Fibroblast of skin of back (primary cell): ENCODE measurements at regions not wholly inside any gene's neighbourhood (a gene's known extent, or its start where the extent isn't known, plus 50 kb on each side); places are given as distances from the start of the nearest gene placed in this dataset.

Experiments used
- DNase-seq: peaks from one replicate; pipeline ENCODE4 v3.0.0-alpha.2; 2013

DNA sequence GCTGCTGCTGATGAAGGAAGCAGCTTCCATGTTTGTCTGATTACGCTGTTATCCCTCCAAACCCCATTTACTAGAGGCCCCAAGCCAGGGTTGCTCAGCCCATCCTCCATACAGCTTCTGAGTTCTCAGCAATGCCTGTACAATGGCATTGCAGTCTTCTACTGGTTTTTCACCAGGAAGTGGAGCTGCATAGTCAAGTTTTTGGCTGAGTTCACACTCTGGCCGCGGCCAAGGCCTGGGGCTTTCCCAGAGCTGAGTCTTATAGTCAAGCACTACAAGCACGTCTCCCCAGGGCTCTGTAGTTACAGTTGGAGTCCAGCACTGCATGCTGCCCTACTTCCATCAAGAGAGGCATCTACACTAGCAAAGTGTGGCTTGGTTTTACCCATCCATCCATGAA is 182.5 kb downstream of the POU4F1 start:
- DNase-seq: no peak

DNA sequence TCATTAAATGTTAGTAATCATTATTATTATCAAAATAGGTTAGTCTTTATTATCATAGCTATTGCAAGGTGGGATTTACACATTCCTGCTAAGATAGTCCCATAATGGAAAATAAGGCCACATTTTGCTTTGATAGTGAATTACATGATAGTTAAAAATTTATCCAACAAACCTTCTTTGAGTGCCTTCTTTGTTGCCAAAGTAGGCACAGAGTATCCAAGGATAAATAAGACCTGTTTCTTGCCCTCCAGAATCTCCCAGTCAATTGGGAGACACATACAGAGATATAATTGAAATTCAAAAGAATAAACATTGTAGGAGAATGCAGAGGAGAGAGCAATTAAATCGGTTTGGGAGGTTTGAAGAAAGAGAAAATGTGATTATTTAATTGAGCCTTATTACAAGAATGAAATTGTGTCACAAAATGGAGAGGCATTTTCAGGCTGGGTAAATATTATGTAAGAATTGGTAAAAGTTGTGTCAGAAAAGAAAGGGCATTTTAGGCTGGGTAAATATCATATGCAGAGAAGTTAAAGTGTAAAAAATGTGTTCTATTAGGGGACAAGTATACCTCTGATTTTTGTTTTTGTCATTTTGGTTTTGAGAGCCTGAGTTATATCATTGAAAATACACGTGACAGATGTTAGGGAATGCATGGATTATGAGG is 189.3 kb downstream of the POU4F1 start:
- no peak for DNase-seq

DNA sequence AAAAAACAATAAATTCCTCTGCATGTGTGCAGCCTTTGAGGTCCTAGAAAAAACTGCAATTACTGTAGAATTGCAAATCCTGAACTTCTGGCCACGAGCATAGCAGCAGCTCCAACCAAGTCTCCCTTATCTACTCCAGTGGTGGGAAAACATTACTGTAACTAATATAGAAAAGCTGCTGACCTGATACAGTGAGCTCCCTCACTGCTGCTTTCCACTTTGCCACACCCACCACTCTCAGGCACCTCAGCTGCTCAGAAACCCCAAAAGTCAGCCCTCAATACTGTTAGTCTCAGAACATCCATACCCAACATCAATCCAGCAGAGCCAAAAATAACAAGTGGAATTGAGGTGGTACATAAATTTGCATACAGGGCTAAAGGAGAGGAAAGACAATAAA is 192.5 kb downstream of the POU4F1 start:
- DNase-seq: no peak

DNA sequence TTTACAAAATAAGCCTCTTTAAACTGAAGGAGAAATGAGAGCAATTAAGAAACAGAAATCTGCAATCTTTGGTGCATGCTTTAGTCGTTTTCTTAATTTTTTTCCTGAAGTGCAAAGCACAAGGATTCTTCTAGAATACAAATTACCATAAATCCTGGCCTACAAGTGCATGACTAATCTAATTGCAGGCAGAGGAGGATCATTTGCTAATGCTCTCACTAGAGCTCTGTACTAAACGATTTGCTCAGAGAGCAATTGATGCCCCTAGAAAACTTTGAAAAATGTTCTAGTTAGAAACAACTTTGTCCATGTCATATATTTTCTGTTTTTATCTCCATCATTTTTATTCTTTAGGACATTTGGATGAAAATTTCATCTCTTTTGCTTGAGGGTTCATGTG is 193.2 kb downstream of the POU4F1 start:
- no peak for DNase-seq

DNA sequence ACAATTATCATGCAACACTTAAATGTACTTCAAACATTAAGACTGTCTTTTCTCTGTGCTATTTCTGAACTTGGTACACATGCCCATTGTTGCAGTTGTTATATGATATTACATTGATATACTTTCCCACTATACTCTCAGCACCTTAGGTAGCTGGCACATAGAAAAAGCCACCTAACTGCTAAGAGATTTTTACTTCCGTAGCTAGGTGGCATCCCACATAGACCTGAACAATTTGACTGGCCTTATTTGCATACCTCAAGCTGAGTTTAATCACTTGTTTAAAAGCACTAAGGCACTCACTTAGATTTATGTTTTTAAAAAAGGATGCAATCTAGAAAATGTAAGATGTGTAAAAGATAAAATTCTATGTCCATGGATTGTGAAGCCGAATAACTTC is 194.2 kb downstream of the POU4F1 start:
- DNase-seq: no peak

DNA sequence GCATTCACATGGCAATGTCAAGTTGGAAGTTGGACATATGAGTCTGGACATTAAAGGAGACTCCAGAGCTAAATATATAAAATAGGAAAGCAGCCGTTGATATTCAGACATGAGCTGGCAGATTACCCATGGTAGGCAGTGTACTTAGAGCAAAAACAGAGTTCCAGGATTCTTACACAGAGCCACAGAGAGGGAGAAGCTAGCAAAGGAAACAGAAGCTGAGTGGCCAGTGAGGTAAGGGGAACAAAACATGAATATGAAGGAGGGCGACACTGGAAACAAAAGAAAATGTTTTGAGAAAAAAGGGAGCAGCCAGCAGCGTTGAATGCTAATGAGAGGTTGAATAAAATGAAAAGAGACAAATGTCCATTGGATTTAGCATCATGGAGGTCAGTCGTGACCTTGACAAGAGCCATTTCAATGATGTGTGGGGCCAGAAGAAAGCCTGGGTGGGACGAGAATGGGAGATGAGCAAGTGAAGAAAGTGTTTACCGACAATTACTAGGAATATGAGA is 198.4 kb downstream of the POU4F1 start:
- no peak for DNase-seq

DNA sequence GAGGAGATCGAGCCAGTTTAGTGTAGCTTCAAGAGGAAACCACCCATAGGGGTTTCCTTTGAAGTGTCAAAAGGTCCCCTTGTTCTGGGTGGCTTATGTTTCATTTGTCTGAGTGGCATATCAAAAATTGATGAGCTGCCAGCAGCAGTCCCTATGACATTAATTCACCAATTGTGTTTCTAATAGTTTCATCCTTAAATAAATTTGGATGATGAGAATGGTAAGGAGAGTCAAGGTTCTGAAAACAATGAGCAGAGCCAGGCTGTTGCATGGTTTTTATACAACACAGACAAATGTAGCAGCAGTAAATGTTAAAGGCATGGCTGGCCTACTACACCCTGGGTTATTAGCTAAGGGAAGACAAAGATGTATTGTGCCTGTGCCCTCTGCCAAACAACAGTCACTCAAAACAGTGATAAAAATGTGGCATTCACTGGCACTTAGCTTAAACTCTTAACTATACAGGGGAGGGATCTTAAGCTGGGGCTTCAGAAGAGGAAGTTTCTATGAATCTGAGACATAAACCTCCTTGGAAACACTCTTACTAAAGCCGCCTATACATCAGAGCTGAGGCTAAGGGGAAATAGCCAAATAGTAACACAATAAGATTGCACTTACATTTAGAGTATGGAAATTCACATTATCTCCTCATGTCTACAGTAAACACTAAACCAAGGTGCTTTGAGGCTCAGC is 200.5 kb downstream of the POU4F1 start:
- DNase-seq: no peak

DNA sequence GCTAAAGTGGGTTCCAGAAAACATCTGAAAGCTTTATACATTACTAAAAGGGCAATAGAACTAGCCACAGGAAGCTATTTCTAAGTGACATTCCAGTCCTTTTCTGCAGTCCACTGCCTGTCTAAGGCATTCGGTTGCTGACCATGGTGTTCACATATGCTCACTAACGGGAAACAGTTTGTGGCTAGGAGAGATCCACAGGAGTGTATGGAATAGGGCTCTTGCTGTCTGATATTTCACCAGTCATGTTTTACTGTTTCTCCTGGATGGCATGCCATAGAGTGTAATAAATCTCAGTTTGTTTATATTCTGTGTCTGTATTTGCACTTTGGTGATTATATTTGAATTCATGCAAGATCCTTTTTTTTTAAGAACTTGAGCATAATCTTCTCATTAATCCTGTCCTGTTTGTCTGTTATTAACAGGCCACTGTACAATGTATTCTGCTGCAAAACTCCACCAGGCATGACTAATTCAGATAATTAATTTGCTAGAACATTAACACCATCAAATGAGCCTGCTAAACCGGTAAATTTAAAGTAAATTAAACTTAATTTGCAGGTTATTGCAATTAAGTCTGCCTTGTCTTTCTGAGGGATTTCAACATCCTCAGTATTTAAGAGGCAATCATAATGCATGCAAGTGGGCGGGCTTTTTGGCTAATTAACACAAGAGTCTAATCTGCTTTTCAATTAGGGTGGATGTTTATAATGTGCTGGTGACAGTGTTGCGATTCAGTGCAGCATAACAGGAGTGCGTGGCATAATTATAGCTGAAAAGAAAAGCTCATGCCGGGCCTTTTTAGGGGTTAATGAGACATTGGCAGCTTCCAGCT is 201.3 kb downstream of the POU4F1 start:
- DNase-seq: no peak

DNA sequence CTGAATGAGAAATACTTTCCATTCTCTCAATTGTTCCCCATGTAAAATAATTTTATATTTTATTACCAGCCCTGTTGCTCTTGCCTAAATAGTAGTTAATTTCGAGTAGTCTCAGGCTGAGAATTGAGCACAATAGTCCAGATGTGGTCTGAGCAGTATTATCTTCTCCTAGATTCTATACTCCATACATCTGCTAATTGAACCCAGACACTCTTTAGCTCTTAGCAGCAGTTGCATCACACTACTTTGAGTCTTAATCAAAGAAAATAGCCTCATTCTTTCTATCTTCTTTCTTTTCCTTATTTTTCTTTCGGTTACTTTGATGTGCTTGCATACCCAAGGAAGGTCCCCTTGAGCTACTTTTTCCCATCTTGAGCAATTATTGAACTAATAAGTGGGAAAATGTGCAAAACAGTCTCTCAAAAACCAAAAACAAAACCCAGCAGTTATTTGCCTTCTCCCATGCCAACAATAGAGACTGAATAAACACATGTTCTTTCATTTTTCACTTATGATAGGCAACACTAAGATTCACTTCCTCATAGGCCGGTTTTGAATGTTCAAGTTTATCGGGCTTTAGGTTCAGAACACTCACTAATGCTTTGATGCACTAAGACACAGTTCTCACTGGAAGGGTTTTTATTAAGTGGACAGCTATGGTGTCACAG is 204.5 kb downstream of the POU4F1 start:
- no peak for DNase-seq

DNA sequence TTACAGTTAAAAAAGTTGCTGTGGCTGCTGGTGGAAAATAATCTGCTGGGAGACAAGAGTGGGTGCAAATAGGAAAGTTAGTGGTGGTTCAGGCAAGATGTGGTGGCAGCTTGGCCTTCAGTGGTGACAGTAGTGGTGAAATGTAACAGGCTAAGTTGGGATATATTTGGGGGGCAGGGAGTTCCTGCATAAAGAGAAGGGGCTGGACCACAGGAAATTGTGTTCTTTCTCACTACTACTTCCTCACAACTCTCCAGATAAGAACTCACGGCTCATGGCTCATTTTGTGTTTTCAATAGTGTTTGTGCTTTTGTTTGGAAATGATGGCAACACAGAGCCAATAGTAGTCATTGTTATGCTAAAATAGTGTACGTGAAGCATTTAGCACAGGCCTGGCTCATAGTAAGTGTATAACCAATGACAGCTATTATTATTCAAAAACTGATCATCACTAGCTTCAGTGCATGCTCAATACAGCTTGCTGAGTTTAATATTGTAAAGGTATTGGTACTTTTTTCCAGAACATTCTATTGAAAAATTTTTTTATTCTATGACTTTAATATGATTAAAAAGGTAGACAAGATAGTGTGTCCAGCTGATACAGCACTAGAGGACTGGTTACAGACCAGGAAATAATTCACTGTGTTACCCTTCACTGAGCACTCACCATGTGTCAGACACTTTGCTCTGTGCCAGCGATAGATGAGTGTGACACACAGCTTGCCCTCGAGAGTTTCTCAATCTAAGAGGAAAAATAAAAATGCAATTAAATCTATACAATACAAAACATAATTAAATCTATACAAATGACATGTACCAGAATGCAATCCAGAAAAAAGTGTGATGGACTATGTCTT is 209.8 kb downstream of the POU4F1 start:
- no peak for DNase-seq

DNA sequence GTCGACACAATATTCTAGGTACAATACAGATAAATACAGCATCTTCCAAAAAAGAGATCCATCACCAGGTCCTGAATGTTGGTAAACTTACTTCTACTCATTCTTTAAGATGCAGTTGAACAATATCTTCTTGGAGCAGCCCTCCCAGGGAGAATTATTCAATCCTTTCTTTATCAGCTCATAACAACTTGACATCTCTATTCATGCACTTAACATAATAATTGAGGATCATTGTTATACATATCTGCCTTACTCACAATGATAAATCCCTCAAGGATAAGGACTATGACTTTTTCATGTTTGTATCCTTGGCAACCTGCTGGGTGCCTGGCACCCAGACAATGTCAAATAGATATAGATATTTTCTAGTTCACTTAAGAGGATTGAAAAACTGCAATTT is 219.5 kb downstream of the POU4F1 start:
- no peak for DNase-seq

DNA sequence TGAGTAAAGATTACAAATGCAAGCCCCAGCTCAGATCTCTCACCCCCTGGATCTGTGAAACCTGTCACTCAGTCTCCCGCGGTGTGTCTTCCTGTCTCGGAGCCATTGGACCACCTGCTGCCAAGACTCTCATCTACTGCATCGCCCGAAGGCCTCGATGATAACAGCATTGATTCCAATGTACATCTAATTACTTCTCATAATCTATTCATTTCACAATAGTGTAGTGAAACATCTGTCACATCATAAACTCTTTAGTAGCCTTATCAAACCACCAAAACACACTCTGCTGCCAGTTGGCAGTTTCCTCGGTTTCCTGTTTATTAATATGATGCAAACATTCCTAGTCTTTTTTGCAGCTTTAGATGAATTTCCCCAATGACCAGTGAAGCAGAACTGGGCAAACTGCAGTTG is 220.3 kb downstream of the POU4F1 start:
- no peak for DNase-seq

DNA sequence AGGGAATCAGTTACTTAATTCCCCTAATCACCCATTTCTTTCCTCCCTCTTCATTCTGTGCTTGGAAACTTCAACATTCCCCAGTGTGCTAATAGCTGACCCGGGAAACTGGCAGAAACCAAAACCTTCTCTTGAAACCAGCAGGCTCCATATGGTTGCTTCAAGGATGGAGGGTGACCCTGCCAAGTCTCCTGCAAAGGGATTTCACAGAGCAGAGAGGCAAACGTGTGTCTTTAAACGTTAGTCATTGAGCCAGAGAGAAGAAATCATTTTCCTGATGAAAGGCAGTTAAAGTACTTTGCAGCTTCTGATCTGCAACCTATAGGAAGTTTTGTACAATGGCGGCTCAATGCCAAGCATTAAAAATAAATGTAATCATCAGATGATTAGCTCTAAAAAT is 220.9 kb downstream of the POU4F1 start:
- no peak for DNase-seq

DNA sequence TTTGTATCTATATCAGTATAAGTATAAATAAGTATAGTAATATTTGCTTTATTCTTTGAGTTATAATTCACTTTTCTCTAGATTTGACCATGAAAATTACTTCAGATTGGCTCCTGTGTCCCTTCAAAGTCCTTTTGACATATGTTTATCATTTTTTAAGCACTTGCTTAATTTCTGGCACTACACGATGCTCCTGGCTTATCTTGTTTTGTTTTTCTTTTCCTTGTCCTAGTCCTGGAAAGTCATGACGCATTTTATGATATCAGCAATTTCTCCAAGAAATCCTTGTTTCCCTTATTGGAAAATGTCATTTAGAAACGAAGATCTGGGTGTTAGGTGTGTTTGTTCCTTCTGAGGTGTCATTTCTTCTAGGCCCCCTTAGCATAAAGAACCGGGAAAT is 226.5 kb downstream of the POU4F1 start:
- no peak for DNase-seq

DNA sequence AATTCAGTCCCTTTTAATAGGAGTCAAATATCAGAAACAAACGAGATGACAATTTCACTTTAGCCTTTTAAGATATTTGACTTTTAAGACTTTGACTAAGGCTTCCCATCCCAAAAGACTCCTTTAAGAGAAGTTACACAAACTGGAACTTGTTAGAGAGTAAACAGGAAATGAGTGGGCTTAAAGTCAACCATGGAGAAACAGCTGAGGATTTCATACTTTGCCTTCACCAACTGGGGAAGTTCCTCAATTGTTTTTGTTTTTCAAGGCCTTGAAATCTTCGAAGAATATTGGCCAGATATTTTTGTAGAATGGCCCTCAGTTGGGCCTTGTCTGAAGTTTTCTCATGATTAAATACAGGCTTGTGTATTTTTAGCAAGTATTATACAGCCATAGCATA is 227.3 kb downstream of the POU4F1 start:
- no peak for DNase-seq

DNA sequence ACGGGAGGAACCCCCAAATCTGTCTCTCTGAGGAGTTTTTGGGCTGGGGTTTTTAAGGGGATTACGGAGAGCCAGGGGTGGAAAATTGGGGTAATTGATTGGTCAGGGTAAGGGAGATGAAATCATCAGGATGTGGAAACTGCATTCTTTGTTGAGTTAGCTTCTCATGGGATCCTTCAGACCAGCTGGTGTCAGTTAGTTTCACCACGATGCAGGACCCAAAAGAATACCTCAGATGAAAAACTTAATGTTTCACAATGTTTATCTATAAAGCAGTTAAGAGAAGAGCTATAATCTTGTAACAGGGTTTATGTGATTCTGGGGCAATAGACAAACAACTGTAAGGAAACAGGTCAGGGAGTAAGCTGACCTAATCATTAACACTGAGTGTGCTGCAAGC is 230.8 kb downstream of the POU4F1 start:
- DNase-seq: no peak

DNA sequence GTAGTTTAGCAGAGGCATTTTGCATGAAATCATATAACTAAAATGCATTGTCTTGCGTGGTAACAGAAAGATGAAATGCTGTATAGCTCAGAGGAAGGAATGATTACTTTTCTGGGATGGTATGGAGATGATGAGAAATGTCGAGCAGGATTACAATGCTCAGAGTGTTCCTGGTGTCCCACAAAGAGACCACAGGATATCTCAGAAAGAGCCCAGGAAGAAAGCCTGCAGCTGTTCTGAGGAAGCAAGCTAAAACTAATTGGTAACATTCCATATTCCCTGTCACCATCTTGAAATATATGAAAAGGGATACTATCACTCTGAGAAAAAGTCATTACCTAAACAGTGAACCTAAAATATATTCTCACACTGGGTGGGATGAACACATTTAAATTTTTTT is 233.1 kb downstream of the POU4F1 start:
- DNase-seq: no peak

DNA sequence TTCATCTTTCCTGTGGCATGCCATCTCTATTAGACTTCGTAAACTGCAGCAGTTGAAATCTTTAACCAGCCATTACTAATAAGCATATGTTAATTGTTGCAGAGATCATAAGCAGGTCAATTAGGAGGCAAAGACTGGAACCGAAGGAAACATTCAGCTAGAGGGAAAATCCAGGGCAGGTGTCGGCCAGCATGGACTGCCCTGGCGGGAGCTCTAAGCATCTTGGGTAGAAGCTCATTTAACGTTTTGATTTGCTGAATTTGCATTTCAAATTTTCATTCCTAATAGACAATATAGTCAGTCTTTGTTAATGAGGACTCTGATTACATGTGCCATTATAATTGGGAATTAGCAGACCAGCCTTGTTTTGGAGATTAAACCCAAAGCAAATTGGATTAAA is 238.6 kb downstream of the POU4F1 start:
- no peak for DNase-seq

DNA sequence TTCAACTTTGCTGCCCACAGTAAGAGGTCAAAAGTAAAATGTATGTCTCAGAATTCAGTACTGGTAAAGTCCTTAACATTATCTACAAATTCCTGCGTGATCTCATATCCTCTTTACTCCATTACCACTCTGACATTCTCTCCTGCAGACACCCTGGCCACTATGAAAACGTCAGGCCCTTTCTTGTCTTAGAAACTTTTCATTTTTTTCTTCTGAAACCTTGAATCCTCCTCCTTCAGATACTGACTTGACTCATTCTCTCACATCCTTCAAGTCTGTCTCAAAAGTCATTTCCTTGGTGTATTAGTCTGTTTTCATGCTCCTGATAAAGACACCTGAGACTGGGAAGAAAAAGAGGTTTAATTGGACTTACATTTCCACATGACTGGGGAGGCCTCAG is 262.3 kb downstream of the POU4F1 start:
- DNase-seq: no peak

DNA sequence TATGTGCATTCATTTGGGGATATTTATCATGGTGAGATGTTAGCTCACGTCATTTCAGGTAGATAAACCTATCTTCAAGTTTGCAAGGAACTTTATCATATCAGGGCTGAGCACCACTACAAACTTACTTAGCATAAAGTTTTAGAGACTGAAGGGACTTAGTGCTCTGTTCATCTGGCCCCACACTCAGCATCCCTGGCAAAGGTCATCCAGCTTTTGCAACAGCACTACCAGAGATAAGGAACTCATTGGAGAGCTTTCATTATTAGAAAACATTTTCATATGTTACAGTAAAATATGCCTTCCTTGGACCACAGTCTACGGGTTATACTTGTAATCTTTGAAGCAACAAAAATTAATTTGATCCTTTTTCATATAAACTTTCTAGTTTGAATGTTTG is 263.4 kb downstream of the POU4F1 start:
- no peak for DNase-seq

DNA sequence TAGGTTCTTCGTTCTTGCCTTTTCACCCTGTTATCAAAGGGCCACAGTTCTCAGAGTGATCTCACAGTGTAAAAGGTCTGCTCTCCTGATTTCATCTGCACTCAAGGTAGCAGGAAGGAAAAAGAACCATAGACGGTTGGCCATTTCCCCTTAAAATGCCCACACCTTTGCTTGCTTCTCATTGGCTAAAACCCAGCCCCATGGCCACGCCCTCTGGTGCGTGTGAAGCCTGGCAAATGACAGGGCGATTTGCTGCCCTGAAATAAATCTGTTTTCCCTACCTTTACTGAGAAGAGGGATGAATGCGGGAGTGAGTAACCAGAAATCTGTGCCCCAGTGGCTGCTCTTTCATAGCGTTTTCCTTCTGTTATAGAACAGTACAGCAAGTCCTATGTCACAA is 269.3 kb downstream of the POU4F1 start:
- no peak for DNase-seq

DNA sequence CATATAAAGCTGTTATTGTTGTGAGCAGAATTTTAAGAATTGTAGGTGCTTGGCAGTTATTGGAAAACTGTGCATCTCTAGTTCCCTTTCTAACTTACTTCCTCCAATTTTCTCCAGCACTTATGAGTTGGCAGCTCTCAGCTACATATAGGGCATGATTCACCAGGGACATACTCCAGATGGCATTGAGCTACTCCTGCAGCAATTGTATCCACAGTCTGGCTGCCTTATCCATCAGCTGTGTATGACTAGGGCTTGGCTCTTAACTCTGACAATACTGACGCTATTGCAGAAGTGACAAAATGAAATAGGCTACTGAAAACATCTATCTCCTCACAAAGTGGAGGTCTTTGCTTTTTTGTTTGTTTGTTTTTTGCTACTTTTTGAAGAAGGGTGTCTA is 276.7 kb downstream of the POU4F1 start:
- no peak for DNase-seq
